A673 (cell line): ENCODE measurements at regions not wholly inside any gene's neighbourhood (a gene's known extent, or its start where the extent isn't known, plus 50 kb on each side); places are given as distances from the start of the nearest gene placed in this dataset.

Experiments used
- EZH2 ChIP-seq: fragments of 200-600 bp; sonication (generic); IDR thresholded peaks from 2 replicates; pipeline ENCODE4 v1.6.1; 2017; ENCODE audit warnings: borderline replicate concordance, low read depth, mild to moderate bottlenecking, mixed read lengths, antibody characterized with exemption, low read length; ENCODE audit not compliant: poor library complexity, severe bottlenecking
- TF ChIP-seq, protein P1 (sequence below): fragments of 300-800, 200-600 bp; sonication (generic); conservative IDR thresholded peaks from 2 replicates; pipeline ENCODE4 v1.5.1; 2017; ENCODE audit warnings: low read depth, mild to moderate bottlenecking, antibody characterized with exemption, low read length, moderate library complexity, mixed read lengths

DNA sequence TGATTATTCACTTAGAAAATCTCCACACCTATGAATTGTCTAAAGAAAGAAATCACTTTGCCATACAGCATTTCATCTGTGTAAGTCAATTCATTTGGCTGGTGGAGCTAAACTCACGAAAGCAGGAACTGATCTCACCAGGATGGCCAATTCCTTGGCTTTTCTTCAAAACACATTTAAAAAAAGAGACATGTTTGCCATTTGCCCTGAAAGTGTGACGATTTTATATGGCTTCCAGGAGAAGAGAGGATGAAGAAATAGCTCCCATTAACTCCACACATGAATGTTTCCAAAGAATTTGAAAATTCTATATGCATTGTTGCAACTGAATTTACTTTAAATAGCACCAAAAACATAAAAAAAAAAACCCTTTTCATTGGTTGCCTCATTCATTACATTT is 334.7 kb downstream of the DMRT2 start:
- TF ChIP-seq, protein P1, sequence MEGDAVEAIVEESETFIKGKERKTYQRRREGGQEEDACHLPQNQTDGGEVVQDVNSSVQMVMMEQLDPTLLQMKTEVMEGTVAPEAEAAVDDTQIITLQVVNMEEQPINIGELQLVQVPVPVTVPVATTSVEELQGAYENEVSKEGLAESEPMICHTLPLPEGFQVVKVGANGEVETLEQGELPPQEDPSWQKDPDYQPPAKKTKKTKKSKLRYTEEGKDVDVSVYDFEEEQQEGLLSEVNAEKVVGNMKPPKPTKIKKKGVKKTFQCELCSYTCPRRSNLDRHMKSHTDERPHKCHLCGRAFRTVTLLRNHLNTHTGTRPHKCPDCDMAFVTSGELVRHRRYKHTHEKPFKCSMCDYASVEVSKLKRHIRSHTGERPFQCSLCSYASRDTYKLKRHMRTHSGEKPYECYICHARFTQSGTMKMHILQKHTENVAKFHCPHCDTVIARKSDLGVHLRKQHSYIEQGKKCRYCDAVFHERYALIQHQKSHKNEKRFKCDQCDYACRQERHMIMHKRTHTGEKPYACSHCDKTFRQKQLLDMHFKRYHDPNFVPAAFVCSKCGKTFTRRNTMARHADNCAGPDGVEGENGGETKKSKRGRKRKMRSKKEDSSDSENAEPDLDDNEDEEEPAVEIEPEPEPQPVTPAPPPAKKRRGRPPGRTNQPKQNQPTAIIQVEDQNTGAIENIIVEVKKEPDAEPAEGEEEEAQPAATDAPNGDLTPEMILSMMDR = no peak
- no peak for TF ChIP-seq EZH2
